Neural crest cell (in vitro differentiated cells): ENCODE measurements at regions not wholly inside any gene's neighbourhood (a gene's known extent, or its start where the extent isn't known, plus 50 kb on each side); places are given as distances from the start of the nearest gene placed in this dataset.

Source experiments
- DNase-seq: peaks from one replicate; pipeline ENCODE4 v3.0.0; 2021; ENCODE audit warnings: low read depth, mixed read lengths, low spot score
- H3K27ac Mint-ChIP-seq: one replicate; pipeline ENCODE4 v1.8.0; 2021; ENCODE audit warnings: mild to moderate bottlenecking, mixed read lengths; ENCODE audit not compliant: unreplicated experiment
- H3K27me3 Mint-ChIP-seq: 2 replicates; pipeline ENCODE4 v1.8.0; 2021; ENCODE audit warnings: low read depth, mild to moderate bottlenecking, mixed read lengths
- H3K36me3 Mint-ChIP-seq: 2 replicates; pipeline ENCODE4 v1.8.0; 2021; ENCODE audit warnings: low read depth, mild to moderate bottlenecking, mixed read lengths
- H3K4me1 Mint-ChIP-seq: 2 replicates; pipeline ENCODE4 v1.8.0; 2021; ENCODE audit warnings: mixed read lengths
- H3K4me3 Mint-ChIP-seq: one replicate; pipeline ENCODE4 v1.8.0; 2021; ENCODE audit warnings: mild to moderate bottlenecking, mixed read lengths
- H3K9me3 Mint-ChIP-seq: 2 replicates; pipeline ENCODE4 v1.8.0; 2021; ENCODE audit warnings: mixed read lengths
- CTCF ChIP-seq: fragments of 200-600 bp; sonication (generic); conservative IDR thresholded peaks from 2 replicates; pipeline ENCODE4 v1.5.0; 2021; ENCODE audit warnings: antibody characterized with exemption, mild to moderate bottlenecking

- TF ChIP-seq CTCF, result no peak
- DNase-seq, result no peak
- Mint-ChIP-seq H3K27ac (no peak overlapping the region), H3K4me1 (no peaks in the 10 kb centered on the region), H3K9me3 (peaks cover 7% of the 10 kb centered on the region), H3K36me3 (peaks cover 4% of the 10 kb centered on the region), H3K27me3 (no peaks in the 10 kb centered on the region), H3K4me3 (no peak overlapping the region)
These were observed 51.0 kb upstream of the DSC1 start for GRCh38 chr18:31213641-31214040.

GRCh38 chr18:31217038-31217849, 54.6 kb upstream of the DSC1 start:
- Mint-ChIP-seq H3K27ac (no peak overlapping the region), H3K36me3 (peaks cover 10% of the 10 kb centered on the region), H3K9me3 (peaks cover 12% of the 10 kb centered on the region), H3K4me1 (no peaks in the 10 kb centered on the region), H3K27me3 (no peaks in the 10 kb centered on the region), H3K4me3 (no peak overlapping the region)
- TF ChIP-seq CTCF, result no peak
- no peak for DNase-seq

GRCh38 chr18:31218671-31219383, 56.2 kb upstream of the DSC1 start:
- peaks cover 13% of the 10 kb centered on the region for H3K36me3 Mint-ChIP-seq
- peaks cover 15% of the 10 kb centered on the region for H3K9me3 Mint-ChIP-seq
- H3K27me3 Mint-ChIP-seq, result no peaks in the 10 kb centered on the region
- H3K4me3 Mint-ChIP-seq, result no peak overlapping the region
- TF ChIP-seq CTCF, result no peak
- H3K27ac Mint-ChIP-seq, result no peak overlapping the region
- H3K4me1 Mint-ChIP-seq, result no peaks in the 10 kb centered on the region
- no peak for DNase-seq

GRCh38 chr18:31219395-31219794, 56.7 kb upstream of the DSC1 start:
- no peak overlapping the region for H3K4me3 Mint-ChIP-seq
- no peaks in the 10 kb centered on the region for H3K4me1 Mint-ChIP-seq
- H3K27me3 Mint-ChIP-seq, result no peaks in the 10 kb centered on the region
- H3K36me3 Mint-ChIP-seq, result peaks cover 13% of the 10 kb centered on the region
- H3K27ac Mint-ChIP-seq, result no peak overlapping the region
- no peak for DNase-seq
- peaks cover 15% of the 10 kb centered on the region for H3K9me3 Mint-ChIP-seq
- TF ChIP-seq CTCF, result no peak

GRCh38 chr18:31223371-31223770, 60.7 kb upstream of the DSC1 start:
- no peak overlapping the region for H3K4me3 Mint-ChIP-seq
- TF ChIP-seq CTCF, result no peak
- H3K9me3 Mint-ChIP-seq, result peaks cover 8% of the 10 kb centered on the region
- no peak for DNase-seq
- H3K27ac Mint-ChIP-seq, result no peak overlapping the region
- no peaks in the 10 kb centered on the region for H3K27me3 Mint-ChIP-seq
- peaks cover 9% of the 10 kb centered on the region for H3K36me3 Mint-ChIP-seq
- peaks cover 20% of the 10 kb centered on the region for H3K4me1 Mint-ChIP-seq
